ENCODE measurements at regions not wholly inside any gene's neighbourhood (a gene's known extent, or its start where the extent isn't known, plus 50 kb on each side); places are given as distances from the start of the nearest gene placed in this dataset.

- TF ChIP-seq CTCF (conservative IDR thresholded peaks at IDR 0.05 in 1 of 2, IDR thresholded peaks at IDR 0.05 in 1 of 2; ENCODE audit: low read depth in 1 of 2, low read length in 2 of 2) (no peak), EZH2 (IDR thresholded peaks at IDR 0.05; ENCODE audit: low read length, missing control alignments) (no peak)
These were observed 225.8 kb downstream of the GABRG1 start for GRCh38 chr4:45897946-45898585.

Measured in fibroblast of lung (primary cell).